ENCODE measurements at regions not wholly inside any gene's neighbourhood (a gene's known extent, or its start where the extent isn't known, plus 50 kb on each side); places are given as distances from the start of the nearest gene placed in this dataset.

GRCh38 chr5:8429778-8430758 lies 561.1 kb downstream of the MTRR start:
- H3K27me3 ChIP-seq (replicated peaks in 1 of 7): no peaks in the 10 kb centered on the region
- H3K9me3 ChIP-seq: peaks cover 0 to 22% (median 3%) of the 10 kb centered on the region in 8 donors
- no peaks in the 10 kb centered on the region for H3K4me1 ChIP-seq
- TF ChIP-seq CTCF (IDR thresholded peaks at IDR 0.05 in 8 of 11, conservative IDR thresholded peaks at IDR 0.05 in 3 of 11) (no peak), POLR2A (IDR thresholded peaks at IDR 0.05) (no peak), POLR2AphosphoS5 (IDR thresholded peaks at IDR 0.05) (no peak)
- DNase-seq: no peak
- H3K4me3 ChIP-seq: no peak overlapping the region
- intact Hi-C loops (cut with DNase I; ENCODE audit: low total_unique reads): no loop called here
- no peak overlapping the region for H3K27ac ChIP-seq
- no peaks in the 10 kb centered on the region for H3K36me3 ChIP-seq
- WGBS, 5 donors: 89 to 93% (median 90%) methylated on average over 12 to 24 of the region's 24 CpGs

- no peaks in the 10 kb centered on the region for H3K27me3 ChIP-seq (replicated peaks in 1 of 7)
- H3K27ac ChIP-seq: no peak overlapping the region
- H3K4me3 ChIP-seq: no peak overlapping the region
- no peaks in the 10 kb centered on the region for H3K36me3 ChIP-seq
- 82 to 94% (median 88%) methylated on average over 2 of the region's 2 CpGs for WGBS, 5 donors
- H3K4me1 ChIP-seq: no peaks in the 10 kb centered on the region
- intact Hi-C loops (cut with DNase I; ENCODE audit: low total_unique reads): no loop called here
- TF ChIP-seq CTCF (IDR thresholded peaks at IDR 0.05 in 8 of 11, conservative IDR thresholded peaks at IDR 0.05 in 3 of 11) (no peak), POLR2A (IDR thresholded peaks at IDR 0.05) (no peak), POLR2AphosphoS5 (IDR thresholded peaks at IDR 0.05) (no peak)
- peaks cover 0 to 10% (median 0%) of the 10 kb centered on the region in 8 donors for H3K9me3 ChIP-seq
- DNase-seq: no peak
Observed at GRCh38 chr5:8434501-8434900, 565.6 kb downstream of the MTRR start.

GRCh38 chr5:8436924-8437323 lies 568.0 kb downstream of the MTRR start:
- Histone ChIP-seq H3K27me3 (replicated peaks in 1 of 7) (no peaks in the 10 kb centered on the region), H3K4me1 (no peaks in the 10 kb centered on the region), H3K36me3 (no peaks in the 10 kb centered on the region), H3K27ac (no peak overlapping the region), H3K9me3 (no peaks in the 10 kb centered on the region), H3K4me3 (no peak overlapping the region)
- intact Hi-C loops (cut with DNase I; ENCODE audit: low total_unique reads): no loop called here
- DNase-seq: no peak
- 55 to 74% (median 63%) methylated on average over 1 of the region's 1 CpG for WGBS, 5 donors
- TF ChIP-seq POLR2AphosphoS5 (IDR thresholded peaks at IDR 0.05): no peak
- TF ChIP-seq POLR2A (IDR thresholded peaks at IDR 0.05): no peak
- no peak for TF ChIP-seq CTCF (IDR thresholded peaks at IDR 0.05 in 8 of 11, conservative IDR thresholded peaks at IDR 0.05 in 3 of 11)

- Histone ChIP-seq H3K9me3 (peaks cover 0 to 16% (median 4%) of the 10 kb centered on the region in 8 donors), H3K36me3 (no peaks in the 10 kb centered on the region), H3K27me3 (replicated peaks in 1 of 7) (no peaks in the 10 kb centered on the region), H3K4me3 (no peak overlapping the region), H3K27ac (no peak overlapping the region), H3K4me1 (no peaks in the 10 kb centered on the region)
- intact Hi-C loops (cut with DNase I; ENCODE audit: low total_unique reads): no loop called here
- no peak for DNase-seq
- WGBS, 5 donors: 67 to 91% (median 71%) methylated on average over 1 of the region's 1 CpG
- TF ChIP-seq CTCF (IDR thresholded peaks at IDR 0.05 in 8 of 11, conservative IDR thresholded peaks at IDR 0.05 in 3 of 11) (no peak), POLR2A (IDR thresholded peaks at IDR 0.05) (no peak), POLR2AphosphoS5 (IDR thresholded peaks at IDR 0.05) (no peak)
Observed at GRCh38 chr5:8445139-8445538, 576.2 kb downstream of the MTRR start.
